Neuronal stem cell (in vitro differentiated cells): ENCODE measurements at regions not wholly inside any gene's neighbourhood (a gene's known extent, or its start where the extent isn't known, plus 50 kb on each side); places are given as distances from the start of the nearest gene placed in this dataset.

Source experiments
- DNase-seq: peaks from one replicate; pipeline ENCODE4 v3.0.0-alpha.2; 2013; ENCODE audit warnings: low spot score
- H2AFZ ChIP-seq: one replicate; pipeline ENCODE4 v1.6.1; 2013; ENCODE audit warnings: mild to moderate bottlenecking, low read length, inconsistent platforms
- H2AK5ac ChIP-seq: 2 replicates; pipeline ENCODE4 v1.6.1; 2013; ENCODE audit warnings: low read depth, mild to moderate bottlenecking, inconsistent platforms, low read length, moderate library complexity, mixed read lengths
- H2BK120ac ChIP-seq: 2 replicates; pipeline ENCODE4 v1.6.1; 2013; ENCODE audit warnings: low read depth, mild to moderate bottlenecking, inconsistent platforms, low read length, moderate library complexity, mixed read lengths
- H2BK12ac ChIP-seq: one replicate; pipeline ENCODE4 v1.6.1; 2013; ENCODE audit warnings: low read length, inconsistent platforms
- H2BK15ac ChIP-seq: 2 replicates; pipeline ENCODE4 v1.6.1; 2013; ENCODE audit warnings: mild to moderate bottlenecking, low read length, inconsistent platforms, mixed read lengths
- H2BK5ac ChIP-seq: one replicate; pipeline ENCODE4 v1.6.1; 2013; ENCODE audit warnings: inconsistent platforms, mild to moderate bottlenecking, low read length, moderate library complexity
- H3K14ac ChIP-seq: one replicate; pipeline ENCODE4 v1.6.1; 2013; ENCODE audit warnings: low read length, inconsistent platforms
- H3K18ac ChIP-seq: 2 replicates; pipeline ENCODE4 v1.6.1; 2013; ENCODE audit warnings: low read length, inconsistent platforms
- H3K23ac ChIP-seq: 2 replicates; pipeline ENCODE4 v1.6.1; 2013; ENCODE audit warnings: low read depth, mild to moderate bottlenecking, mixed read lengths, low read length, inconsistent platforms; ENCODE audit not compliant: poor library complexity
- H3K27ac ChIP-seq: replicated peaks from 3 replicates; pipeline ENCODE4 v1.5.1; 2013; ENCODE audit warnings: low read length, inconsistent platforms
- H3K27me3 ChIP-seq, 3 experiments: 2 replicates each; pipeline ENCODE4 v1.6.1; 2013; ENCODE audit warnings: low read length in 3 of 3, mild to moderate bottlenecking in 2 of 3, inconsistent platforms in 1 of 3, low read depth in 1 of 3, mixed read lengths in 1 of 3, moderate library complexity in 1 of 3; ENCODE audit not compliant: control insufficient read depth in 3 of 3, insufficient read depth in 3 of 3
- H3K36me3 ChIP-seq, 2 donors: replicated peaks in 1 of 2; 2 replicates each; pipeline ENCODE4 v1.6.1; 2013; ENCODE audit warnings: low read length in 2 of 2; ENCODE audit not compliant: control insufficient read depth in 2 of 2, insufficient read depth in 2 of 2
- H3K4ac ChIP-seq: 2 replicates; pipeline ENCODE4 v1.6.1; 2013; ENCODE audit warnings: inconsistent platforms, mild to moderate bottlenecking, low read length, moderate library complexity
- H3K4me1 ChIP-seq, 2 donors: 1 replicate in 1 of 2; 2 replicates in 1 of 2; pipeline ENCODE4 v1.6.1; 2013; ENCODE audit warnings: low read length in 2 of 2, low read depth in 1 of 2; ENCODE audit not compliant: control insufficient read depth in 2 of 2, insufficient read depth in 1 of 2
- H3K4me2 ChIP-seq: one replicate; pipeline ENCODE4 v1.6.1; 2013; ENCODE audit warnings: mild to moderate bottlenecking, low read length, inconsistent platforms; ENCODE audit not compliant: insufficient read depth, poor library complexity, severe bottlenecking
- H3K4me3 ChIP-seq, 2 donors: 2 replicates each; pipeline ENCODE4 v1.5.1; 2013; ENCODE audit warnings: low read length in 2 of 2, mild to moderate bottlenecking in 2 of 2, inconsistent platforms in 1 of 2, moderate library complexity in 1 of 2
- H3K79me1 ChIP-seq: one replicate; pipeline ENCODE4 v1.6.1; 2013; ENCODE audit warnings: low read depth, mild to moderate bottlenecking, inconsistent platforms, low read length, moderate library complexity
- H3K9ac ChIP-seq: one replicate; pipeline ENCODE4 v1.6.1; 2013; ENCODE audit warnings: mild to moderate bottlenecking, low read depth, low read length, inconsistent platforms; ENCODE audit not compliant: poor library complexity
- H3K9me3 ChIP-seq, 2 donors: replicated peaks in 1 of 2; 2 replicates each; pipeline versions ENCODE3 to v1.6.1; 2013; ENCODE audit warnings: low read length in 2 of 2, mild to moderate bottlenecking in 2 of 2, inconsistent platforms in 1 of 2, low read depth in 1 of 2, mixed read lengths in 1 of 2, moderate library complexity in 1 of 2; ENCODE audit not compliant: control insufficient read depth in 2 of 2, insufficient read depth in 1 of 2
- H4K8ac ChIP-seq: one replicate; pipeline ENCODE4 v1.6.1; 2013; ENCODE audit warnings: low read depth, mild to moderate bottlenecking, inconsistent platforms, low read length, moderate library complexity
- H4K91ac ChIP-seq: one replicate; pipeline ENCODE4 v1.6.1; 2013; ENCODE audit warnings: low read length, low read depth, mild to moderate bottlenecking, inconsistent platforms; ENCODE audit not compliant: poor library complexity
- WGBS, 2 donors: extraction: QIAGEN DNeasy Blood & Tissue Kit; methylation state at CpG; one replicate each; pipeline ENCODE4 v1.1.7; 2013; ENCODE audit warnings: missing lambda C conversion rate in 2 of 2, mixed read lengths in 1 of 2; ENCODE audit not compliant: insufficient read length in 2 of 2, insufficient replicate concordance in 1 of 2; ENCODE audit errors: extremely low coverage in 2 of 2; 5-methylcytosine and 5-hydroxymethylcytosine counted together

GRCh38 chr7:46750321-46750865 is 829.3 kb upstream of the IGFBP3 start:
- H3K4me3 ChIP-seq: no peak overlapping the region
- H2BK120ac ChIP-seq: no peak overlapping the region
- no peaks in the 10 kb centered on the region for H3K79me1 ChIP-seq
- no peak overlapping the region for H3K27ac ChIP-seq
- H2BK5ac ChIP-seq: no peak overlapping the region
- no peak overlapping the region for H4K8ac ChIP-seq
- no peak overlapping the region for H3K4ac ChIP-seq
- H2AK5ac ChIP-seq: no peak overlapping the region
- no peaks in the 10 kb centered on the region for H3K9me3 ChIP-seq
- H3K18ac ChIP-seq: no peak overlapping the region
- H3K4me2 ChIP-seq: no peak overlapping the region
- no peak overlapping the region for H2BK12ac ChIP-seq
- H3K27me3 ChIP-seq: no peaks in the 10 kb centered on the region
- H3K14ac ChIP-seq: no peak overlapping the region
- no CpG with 5 or more reads among the region's 4 CpGs for WGBS, 2 donors
- DNase-seq: no peak
- H2AFZ ChIP-seq: no peak overlapping the region
- no peak overlapping the region for H2BK15ac ChIP-seq
- no peaks in the 10 kb centered on the region for H3K36me3 ChIP-seq
- H3K23ac ChIP-seq: no peak overlapping the region
- no peak overlapping the region for H3K9ac ChIP-seq
- H4K91ac ChIP-seq: no peak overlapping the region
- H3K4me1 ChIP-seq: no peaks in the 10 kb centered on the region

GRCh38 chr7:46747869-46748576 is 827.0 kb upstream of the IGFBP3 start:
- H3K23ac ChIP-seq: no peak overlapping the region
- no peaks in the 10 kb centered on the region for H3K9me3 ChIP-seq
- H2BK15ac ChIP-seq: no peak overlapping the region
- H3K4me1 ChIP-seq: no peaks in the 10 kb centered on the region
- no peaks in the 10 kb centered on the region for H3K79me1 ChIP-seq
- no peak overlapping the region for H2BK12ac ChIP-seq
- H3K18ac ChIP-seq: no peak overlapping the region
- no peak overlapping the region for H3K9ac ChIP-seq
- WGBS, 2 donors: no CpG with 5 or more reads among the region's 6 CpGs
- no peak overlapping the region for H4K8ac ChIP-seq
- H2AK5ac ChIP-seq: no peak overlapping the region
- H3K14ac ChIP-seq: no peak overlapping the region
- no peak overlapping the region for H3K4me2 ChIP-seq
- H3K27ac ChIP-seq: no peak overlapping the region
- no peak overlapping the region for H3K4ac ChIP-seq
- no peak overlapping the region for H2AFZ ChIP-seq
- H3K36me3 ChIP-seq: no peaks in the 10 kb centered on the region
- DNase-seq: no peak
- H2BK120ac ChIP-seq: no peak overlapping the region
- H4K91ac ChIP-seq: no peak overlapping the region
- no peaks in the 10 kb centered on the region for H3K27me3 ChIP-seq
- H2BK5ac ChIP-seq: no peak overlapping the region
- no peak overlapping the region for H3K4me3 ChIP-seq

GRCh38 chr7:46746695-46747687 is 825.9 kb upstream of the IGFBP3 start:
- H3K4me3 ChIP-seq: no peak overlapping the region
- no peaks in the 10 kb centered on the region for H3K4me1 ChIP-seq
- H2AK5ac ChIP-seq: no peak overlapping the region
- H2BK5ac ChIP-seq: no peak overlapping the region
- H3K14ac ChIP-seq: no peak overlapping the region
- no peak overlapping the region for H3K23ac ChIP-seq
- H3K9ac ChIP-seq: no peak overlapping the region
- H3K27me3 ChIP-seq: no peaks in the 10 kb centered on the region
- no peaks in the 10 kb centered on the region for H3K79me1 ChIP-seq
- no peak overlapping the region for H2BK12ac ChIP-seq
- WGBS, 2 donors: no CpG with 5 or more reads among the region's 13 CpGs
- H2BK120ac ChIP-seq: no peak overlapping the region
- no peak for DNase-seq
- H4K91ac ChIP-seq: no peak overlapping the region
- H4K8ac ChIP-seq: no peak overlapping the region
- no peak overlapping the region for H3K4me2 ChIP-seq
- H2BK15ac ChIP-seq: no peak overlapping the region
- no peak overlapping the region for H3K4ac ChIP-seq
- no peak overlapping the region for H3K27ac ChIP-seq
- H3K18ac ChIP-seq: no peak overlapping the region
- no peak overlapping the region for H2AFZ ChIP-seq
- H3K36me3 ChIP-seq: no peaks in the 10 kb centered on the region
- no peaks in the 10 kb centered on the region for H3K9me3 ChIP-seq

GRCh38 chr7:46745707-46746090 is 824.6 kb upstream of the IGFBP3 start:
- no peak overlapping the region for H4K91ac ChIP-seq

More at GRCh38 chr7:46745707-46746090, 824.6 kb upstream of the IGFBP3 start:
- no peaks in the 10 kb centered on the region for H3K79me1 ChIP-seq
- no peak overlapping the region for H2AK5ac ChIP-seq
- H3K23ac ChIP-seq: no peak overlapping the region
- H2AFZ ChIP-seq: no peak overlapping the region
- H2BK5ac ChIP-seq: no peak overlapping the region
- H3K27ac ChIP-seq: no peak overlapping the region
- H3K18ac ChIP-seq: no peak overlapping the region
- no peak overlapping the region for H3K4me2 ChIP-seq
- H3K14ac ChIP-seq: no peak overlapping the region
- H2BK15ac ChIP-seq: no peak overlapping the region
- no peak for DNase-seq
- H4K8ac ChIP-seq: no peak overlapping the region
- H3K27me3 ChIP-seq: no peaks in the 10 kb centered on the region
- H3K4ac ChIP-seq: no peak overlapping the region
- no peak overlapping the region for H3K9ac ChIP-seq
- H3K4me1 ChIP-seq: no peaks in the 10 kb centered on the region
- no peak overlapping the region for H3K4me3 ChIP-seq
- H2BK120ac ChIP-seq: no peak overlapping the region
- no CpG with 5 or more reads among the region's 3 CpGs for WGBS, 2 donors
- H3K36me3 ChIP-seq: no peaks in the 10 kb centered on the region
- no peak overlapping the region for H2BK12ac ChIP-seq
- no peaks in the 10 kb centered on the region for H3K9me3 ChIP-seq
